Thyroid gland (tissue), 4 donors: ENCODE measurements at regions not wholly inside any gene's neighbourhood (a gene's known extent, or its start where the extent isn't known, plus 50 kb on each side); places are given as distances from the start of the nearest gene placed in this dataset.
"Not testable (repeated sequence)": the region's sequence is repeated elsewhere in the genome, so short reads cannot be mapped to it uniquely, and the experiment has no call there.

Experiments used
- DNase-seq, 2 donors: peaks; one replicate each; pipeline ENCODE4 v3.0.0-alpha.2; 2019
- H3K27ac ChIP-seq, 3 donors: fragments of 200-600 bp; sonication (generic); 1 replicate in 2 of 3; 2 replicates in 1 of 3; pipeline ENCODE4 v1.5.1; 2016 to 2019; ENCODE audit warnings: mild to moderate bottlenecking in 1 of 3, moderate library complexity in 1 of 3
- H3K27me3 ChIP-seq: fragments of 200-600 bp; sonication (generic); one replicate; pipeline ENCODE4 v1.5.1; 2019
- H3K36me3 ChIP-seq, 2 donors: fragments of 200-600 bp; sonication (generic); one replicate each; pipeline ENCODE4 v1.5.1; 2016 to 2019
- H3K4me1 ChIP-seq, 2 donors: fragments of 200-600 bp; sonication (generic); one replicate each; pipeline ENCODE4 v1.5.1; 2017 to 2019
- H3K4me3 ChIP-seq, 3 donors: fragments of 200-600 bp; sonication (generic); replicated peaks in 1 of 3; 1 replicate in 2 of 3; 2 replicates in 1 of 3; pipeline ENCODE4 v1.5.1; 2016; ENCODE audit warnings: mild to moderate bottlenecking in 1 of 3
- H3K9me3 ChIP-seq: fragments of 200-600 bp; sonication (generic); one replicate; pipeline ENCODE4 v1.5.1; 2017
- WGBS, 2 donors: methylation state at CpG; one replicate each; pipeline ENCODE4 v1.1.5; 2017; 5-methylcytosine and 5-hydroxymethylcytosine counted together
- intact Hi-C: fragments of 100-400 bp; cut with DNase I; formaldehyde crosslinking; loops from one replicate; pipeline ENCODE4 v1.15.1; 2023

DNA sequence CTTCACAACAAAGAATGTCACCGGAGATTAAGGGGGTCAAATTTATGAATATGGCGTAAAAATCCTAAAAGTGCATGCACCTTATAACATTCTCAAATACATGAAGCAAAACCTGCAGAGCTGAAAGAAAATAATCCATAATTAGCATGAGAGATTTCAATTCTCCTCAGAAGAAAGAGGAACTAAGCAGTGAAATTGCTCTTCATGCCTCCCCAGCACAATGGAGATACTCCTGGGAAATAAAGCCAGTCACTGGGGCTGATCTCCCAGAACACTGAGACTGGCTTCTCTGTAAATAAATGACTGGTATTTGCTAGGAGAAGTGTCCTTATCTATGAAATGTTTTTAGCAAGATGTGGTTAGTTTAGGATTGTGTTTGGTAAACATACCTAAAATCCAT lies 68.1 kb downstream of the GOLGA6L6 start:
- H3K9me3 ChIP-seq, DNase-seq, H3K36me3 ChIP-seq, H3K27ac ChIP-seq, H3K27me3 ChIP-seq, intact Hi-C loops, H3K4me1 ChIP-seq, H3K4me3 ChIP-seq: not testable (repeated sequence)
- no CpG with 5 or more reads among the region's 2 CpGs for WGBS, 2 donors

GRCh38 chr15:20472983-20473382 lies 68.6 kb downstream of the GOLGA6L6 start:
- intact Hi-C loops, DNase-seq: not testable (repeated sequence)

GRCh38 chr15:20470810-20471209 lies 70.8 kb downstream of the GOLGA6L6 start:
- intact Hi-C loops, H3K27me3 ChIP-seq, H3K9me3 ChIP-seq, DNase-seq, H3K4me3 ChIP-seq, H3K27ac ChIP-seq, H3K4me1 ChIP-seq, H3K36me3 ChIP-seq: not testable (repeated sequence)
- WGBS, 2 donors: 100% methylated on average over 2 of the region's 6 CpGs

More at GRCh38 chr15:20472983-20473382, 68.6 kb downstream of the GOLGA6L6 start:
- not testable (repeated sequence) for H3K4me3 ChIP-seq, H3K36me3 ChIP-seq, H3K4me1 ChIP-seq, H3K27me3 ChIP-seq, H3K27ac ChIP-seq, H3K9me3 ChIP-seq
- 75 to 100% methylated on average over 1 to 3 of the region's 4 CpGs for WGBS, 2 donors

- DNase-seq, H3K4me1 ChIP-seq, H3K4me3 ChIP-seq, H3K36me3 ChIP-seq, H3K27me3 ChIP-seq, intact Hi-C loops, H3K27ac ChIP-seq, H3K9me3 ChIP-seq: not testable (repeated sequence)
- no CpG with 5 or more reads among the region's 3 CpGs for WGBS, 2 donors
Measured at GRCh38 chr15:20441138-20441537, 100.5 kb downstream of the GOLGA6L6 start.

GRCh38 chr15:20440390-20440789 lies 101.2 kb downstream of the GOLGA6L6 start:
- WGBS, 2 donors: 83 to 92% methylated on average over 7 to 8 of the region's 11 CpGs
- intact Hi-C loops, H3K27ac ChIP-seq, H3K9me3 ChIP-seq, H3K27me3 ChIP-seq, DNase-seq, H3K4me3 ChIP-seq, H3K4me1 ChIP-seq, H3K36me3 ChIP-seq: not testable (repeated sequence)

- H3K36me3 ChIP-seq, DNase-seq, H3K9me3 ChIP-seq, H3K4me3 ChIP-seq, intact Hi-C loops, H3K27ac ChIP-seq, H3K4me1 ChIP-seq, H3K27me3 ChIP-seq: not testable (repeated sequence)
- 100% methylated on average over 1 of the region's 15 CpGs; no CpG with 5 or more reads in 1 of the 2 donors for WGBS, 2 donors
Measured at GRCh38 chr15:20439111-20439510, 102.5 kb downstream of the GOLGA6L6 start.

GRCh38 chr15:20438255-20438654 lies 103.3 kb downstream of the GOLGA6L6 start:
- intact Hi-C loops, H3K4me1 ChIP-seq, H3K36me3 ChIP-seq, H3K27ac ChIP-seq, H3K27me3 ChIP-seq, H3K9me3 ChIP-seq, DNase-seq, H3K4me3 ChIP-seq: not testable (repeated sequence)
- WGBS, 2 donors: no CpG with 5 or more reads among the region's 8 CpGs

DNA sequence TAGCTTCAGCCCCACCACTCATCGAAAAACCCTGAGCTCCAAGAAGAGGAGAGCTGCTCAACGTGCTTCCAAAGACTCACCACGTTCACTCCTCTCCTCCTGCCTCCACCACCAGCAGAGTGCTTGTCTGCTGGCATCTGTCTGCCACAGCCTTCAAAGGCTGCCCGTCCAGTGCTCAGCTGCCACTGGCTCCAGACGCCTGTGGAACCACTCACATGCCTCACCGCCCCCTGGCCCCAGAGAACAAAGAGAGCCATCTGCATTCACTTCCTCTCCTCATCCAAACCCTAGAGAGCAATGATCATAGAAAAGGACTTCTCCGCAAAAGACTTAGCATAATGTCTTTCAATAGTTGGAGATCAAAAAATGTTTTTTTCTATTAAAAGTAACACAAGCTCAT lies 108.1 kb downstream of the GOLGA6L6 start:
- intact Hi-C loops, DNase-seq: not testable (repeated sequence)

DNA sequence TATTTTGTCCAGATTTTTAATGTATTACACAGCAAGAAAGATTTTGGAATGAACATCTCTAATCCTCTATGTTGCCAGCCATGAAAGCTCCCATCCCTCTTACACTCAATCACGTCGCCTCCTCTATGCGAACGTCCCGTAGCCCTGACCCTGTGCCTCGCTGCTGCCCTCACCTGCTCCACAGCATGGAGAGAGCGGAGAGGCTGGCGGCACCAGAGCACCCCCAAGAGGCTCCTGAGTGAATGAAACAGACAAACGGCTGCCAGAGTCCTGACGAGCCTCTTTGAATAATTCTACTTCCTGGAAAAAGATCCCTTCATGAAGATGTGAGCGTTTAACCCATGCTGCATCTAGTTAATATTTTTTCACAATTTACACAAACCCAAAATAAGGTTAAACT lies 111.1 kb downstream of the GOLGA6L6 start:
- H3K27ac ChIP-seq, H3K36me3 ChIP-seq, H3K9me3 ChIP-seq, H3K4me3 ChIP-seq, DNase-seq, intact Hi-C loops, H3K4me1 ChIP-seq, H3K27me3 ChIP-seq: not testable (repeated sequence)
- no CpG with 5 or more reads among the region's 11 CpGs for WGBS, 2 donors

More for the DNA sequence above, 108.1 kb downstream of the GOLGA6L6 start:
- not testable (repeated sequence) for H3K9me3 ChIP-seq, H3K36me3 ChIP-seq, H3K27ac ChIP-seq, H3K4me3 ChIP-seq, H3K4me1 ChIP-seq, H3K27me3 ChIP-seq
- no CpG with 5 or more reads among the region's 7 CpGs for WGBS, 2 donors

GRCh38 chr15:20420710-20421109 lies 120.9 kb downstream of the GOLGA6L6 start:
- intact Hi-C loops, H3K36me3 ChIP-seq: not testable (repeated sequence)
- 26 to 33% methylated on average over 2 of the region's 2 CpGs for WGBS, 2 donors

DNA sequence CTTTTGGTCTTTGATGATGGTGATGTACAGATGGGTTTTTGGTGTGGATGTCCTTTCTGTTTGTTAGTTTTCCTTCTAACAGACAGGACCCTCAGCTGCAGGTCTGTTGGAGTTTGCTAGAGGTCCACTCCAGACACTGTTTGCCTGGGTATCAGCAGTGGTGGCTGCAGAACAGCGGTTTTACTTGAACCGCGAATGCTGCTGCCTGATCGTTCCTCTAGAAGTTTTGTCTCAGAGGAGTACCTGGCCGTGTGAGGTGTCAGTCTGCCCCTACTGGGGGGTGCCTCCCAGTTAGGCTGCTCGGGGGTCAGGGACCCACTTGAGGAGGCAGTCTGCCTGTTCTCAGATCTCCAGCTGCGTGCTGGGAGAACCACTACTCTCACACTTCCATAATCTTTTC lies 125.0 kb downstream of the GOLGA6L6 start:
- H3K9me3 ChIP-seq, H3K27ac ChIP-seq, H3K4me3 ChIP-seq, H3K27me3 ChIP-seq, H3K4me1 ChIP-seq, H3K36me3 ChIP-seq, DNase-seq, intact Hi-C loops: not testable (repeated sequence)
- WGBS, 2 donors: 62 to 71% methylated on average over 7 of the region's 7 CpGs

More at GRCh38 chr15:20420710-20421109, 120.9 kb downstream of the GOLGA6L6 start:
- not testable (repeated sequence) for H3K9me3 ChIP-seq, DNase-seq, H3K4me1 ChIP-seq, H3K27ac ChIP-seq, H3K4me3 ChIP-seq, H3K27me3 ChIP-seq

GRCh38 chr15:20409667-20410198 lies 131.9 kb downstream of the GOLGA6L6 start:
- H3K36me3 ChIP-seq, H3K4me1 ChIP-seq, H3K27me3 ChIP-seq, intact Hi-C loops, DNase-seq, H3K9me3 ChIP-seq, H3K4me3 ChIP-seq, H3K27ac ChIP-seq: not testable (repeated sequence)
- 92 to 94% methylated on average over 4 of the region's 4 CpGs for WGBS, 2 donors
